GM23338 (cell line): ENCODE measurements at regions not wholly inside any gene's neighbourhood (a gene's known extent, or its start where the extent isn't known, plus 50 kb on each side); places are given as distances from the start of the nearest gene placed in this dataset.

Experiments
- ATAC-seq: fragments of 200-7000 bp; cut with Tn5 transposase; 3 replicates; pipeline ENCODE4 v1.9.1; 2020
- DNase-seq: peaks from one replicate; pipeline ENCODE4 v3.0.0-alpha.2; 2015; ENCODE audit warnings: low spot score
- H2AFZ ChIP-seq: fragments of 200-600 bp; sonication (generic); 2 replicates; pipeline ENCODE4 v1.8.0; 2016; ENCODE audit warnings: antibody characterized with exemption, mild to moderate bottlenecking, moderate library complexity
- H3F3A ChIP-seq: fragments of 200-600 bp; sonication (generic); replicated peaks from 2 replicates; pipeline ENCODE4 v1.8.0; 2017; ENCODE audit warnings: antibody characterized with exemption, mixed run types, low read depth
- H3K27ac ChIP-seq: fragments of 200-600 bp; sonication (generic); 2 replicates; pipeline ENCODE4 v1.6.1; 2016; ENCODE audit warnings: low read depth
- H3K27me3 ChIP-seq: fragments of 200-600 bp; sonication (generic); 2 replicates; pipeline ENCODE4 v1.8.0; 2016; ENCODE audit warnings: mild to moderate bottlenecking, mixed run types, moderate library complexity; ENCODE audit not compliant: insufficient read depth
- H3K36me3 ChIP-seq: fragments of 200-600 bp; sonication (generic); 2 replicates; pipeline ENCODE4 v1.8.0; 2016; ENCODE audit warnings: mild to moderate bottlenecking; ENCODE audit not compliant: insufficient read depth
- H3K4me1 ChIP-seq: fragments of 200-600 bp; sonication (generic); 2 replicates; pipeline ENCODE4 v1.8.0; 2016; ENCODE audit warnings: mild to moderate bottlenecking, moderate library complexity; ENCODE audit not compliant: insufficient read depth
- H3K4me2 ChIP-seq: fragments of 200-600 bp; sonication (generic); 2 replicates; pipeline ENCODE4 v1.7.1; 2017; ENCODE audit warnings: mixed run types
- H3K4me3 ChIP-seq: fragments of 200-600 bp; sonication (generic); 2 replicates; pipeline ENCODE4 v1.6.1; 2016; ENCODE audit warnings: mixed run types
- H3K79me2 ChIP-seq: fragments of 200-600 bp; sonication (generic); replicated peaks from 2 replicates; pipeline ENCODE4 v1.8.0; 2017; ENCODE audit warnings: mild to moderate bottlenecking; ENCODE audit not compliant: insufficient read depth
- H3K9me2 ChIP-seq: fragments of 200-600 bp; sonication (generic); 2 replicates; pipeline ENCODE4 v1.8.0; 2017; ENCODE audit not compliant: insufficient read depth
- H4K20me1 ChIP-seq: fragments of 200-600 bp; sonication (generic); replicated peaks from 2 replicates; pipeline ENCODE4 v1.8.0; 2017; ENCODE audit warnings: mild to moderate bottlenecking; ENCODE audit not compliant: insufficient read depth
- H3K27ac Mint-ChIP-seq: 2 replicates; pipeline ENCODE4 v1.8.0; 2020; ENCODE audit warnings: inconsistent platforms, mild to moderate bottlenecking, moderate library complexity, mixed read lengths
- H3K27me3 Mint-ChIP-seq: 3 replicates; pipeline ENCODE4 v1.8.0; 2022; ENCODE audit warnings: low read depth, mild to moderate bottlenecking, moderate library complexity, mixed read lengths, inconsistent platforms; ENCODE audit not compliant: insufficient read depth, poor library complexity
- H3K36me3 Mint-ChIP-seq: 3 replicates; pipeline ENCODE4 v1.8.0; 2021; ENCODE audit warnings: low read depth, mild to moderate bottlenecking, inconsistent platforms, moderate library complexity, mixed read lengths
- H3K4me1 Mint-ChIP-seq: 3 replicates; pipeline ENCODE4 v1.8.0; 2020; ENCODE audit warnings: mild to moderate bottlenecking, inconsistent platforms, mixed read lengths
- H3K4me3 Mint-ChIP-seq: 3 replicates; pipeline ENCODE4 v1.8.0; 2021; ENCODE audit warnings: moderate library complexity, mild to moderate bottlenecking, inconsistent platforms, mixed read lengths
- H3K9me3 Mint-ChIP-seq: 3 replicates; pipeline ENCODE4 v1.8.0; 2020; ENCODE audit warnings: moderate library complexity, mild to moderate bottlenecking, inconsistent platforms, mixed read lengths
- CREB1 ChIP-seq: fragments of 250-450 bp; sonication (Bioruptor Pico); IDR thresholded peaks from 2 replicates; pipeline ENCODE4 v1.5.0; 2020; ENCODE audit warnings: low read depth, mild to moderate bottlenecking, moderate library complexity
- EZH2 ChIP-seq: fragments of 200-600 bp; sonication (generic); IDR thresholded peaks from one replicate; pipeline ENCODE4 v1.8.0; 2017; ENCODE audit warnings: antibody characterized with exemption, mild to moderate bottlenecking, low read depth; ENCODE audit not compliant: unreplicated experiment
- JUNB ChIP-seq: IDR thresholded peaks from one replicate; pipeline ENCODE4 v1.6.1; 2016; ENCODE audit warnings: antibody characterized with exemption; ENCODE audit not compliant: unreplicated experiment
- NANOG ChIP-seq: IDR thresholded peaks from 2 replicates; pipeline ENCODE4 v1.6.1; 2016; ENCODE audit warnings: antibody characterized with exemption, borderline replicate concordance
- POLR2AphosphoS5 ChIP-seq: IDR thresholded peaks from 2 replicates; pipeline ENCODE4 v1.6.1; 2016; ENCODE audit warnings: antibody characterized with exemption, low read depth
- STAT1 ChIP-seq: IDR thresholded peaks from one replicate; pipeline ENCODE4 v1.6.1; 2016; ENCODE audit warnings: antibody characterized with exemption; ENCODE audit not compliant: unreplicated experiment
- ZNF114 ChIP-seq: fragments of 250-450 bp; sonication (Bioruptor Pico); IDR thresholded peaks from 2 replicates; pipeline ENCODE4 v1.5.0; 2020; ENCODE audit warnings: mild to moderate bottlenecking, moderate library complexity
- TF ChIP-seq, protein P1 (sequence below): IDR thresholded peaks from one replicate; pipeline ENCODE4 v1.6.1; 2018; ENCODE audit warnings: antibody characterized with exemption; ENCODE audit not compliant: unreplicated experiment
- TF ChIP-seq, protein P2 (sequence below): fragments of 250-450 bp; sonication (Bioruptor Pico); IDR thresholded peaks from 2 replicates; pipeline ENCODE4 v1.5.0; 2020; ENCODE audit warnings: mild to moderate bottlenecking, moderate library complexity
- TF ChIP-seq, protein P3 (sequence below): IDR thresholded peaks from 2 replicates; pipeline ENCODE4 v1.6.1; 2016; ENCODE audit warnings: antibody characterized with exemption

DNA sequence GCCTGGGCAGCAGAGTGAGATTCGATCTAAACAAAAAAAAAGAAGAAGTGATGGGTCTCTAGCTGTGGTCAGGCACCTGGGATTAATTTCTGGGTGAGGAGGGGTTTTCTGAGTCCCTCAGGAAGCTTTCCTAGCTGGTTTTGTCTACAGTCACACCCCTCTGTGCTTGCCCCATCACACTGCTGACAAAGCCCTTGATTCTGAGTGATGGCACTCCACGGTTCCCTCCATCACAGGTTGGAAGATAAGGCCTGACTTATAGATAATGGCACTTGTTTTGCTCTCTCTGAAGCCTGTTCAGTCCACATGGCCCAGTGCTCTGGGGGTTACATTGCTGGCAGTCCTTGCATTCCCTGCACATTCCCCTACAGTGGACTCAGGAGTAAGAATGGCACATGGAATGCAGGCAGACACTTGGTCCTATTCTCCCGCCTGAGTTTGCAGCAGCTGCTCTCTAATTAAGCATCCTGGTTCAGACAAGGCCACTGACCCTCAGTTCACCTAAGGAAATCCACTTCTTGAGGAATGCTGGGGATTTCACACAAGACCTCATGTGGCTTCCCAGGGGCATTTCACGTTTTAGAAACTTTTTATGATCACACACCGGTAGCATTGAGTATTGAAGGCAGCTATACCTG is 81.0 kb upstream of the NMNAT3 start:
- Histone ChIP-seq H3K4me1 (no peaks in the 10 kb centered on the region), H3K36me3 (no peaks in the 10 kb centered on the region), H3F3A (no peaks in the 10 kb centered on the region), H3K4me3 (no peak overlapping the region), H3K27ac (no peak overlapping the region), H2AFZ (no peak overlapping the region), H3K4me2 (no peak overlapping the region), H4K20me1 (no peaks in the 10 kb centered on the region), H3K9me2 (peaks cover 7% of the 10 kb centered on the region; the same call in 1 of the 2 replicates), H3K27me3 (no peaks in the 10 kb centered on the region), H3K79me2 (no peaks in the 10 kb centered on the region)
- no peak overlapping the region for H3K27ac Mint-ChIP-seq
- TF ChIP-seq CREB1 (no peak), EZH2 (no peak), STAT1 (no peak), NANOG (no peak)
- TF ChIP-seq, protein P1, sequence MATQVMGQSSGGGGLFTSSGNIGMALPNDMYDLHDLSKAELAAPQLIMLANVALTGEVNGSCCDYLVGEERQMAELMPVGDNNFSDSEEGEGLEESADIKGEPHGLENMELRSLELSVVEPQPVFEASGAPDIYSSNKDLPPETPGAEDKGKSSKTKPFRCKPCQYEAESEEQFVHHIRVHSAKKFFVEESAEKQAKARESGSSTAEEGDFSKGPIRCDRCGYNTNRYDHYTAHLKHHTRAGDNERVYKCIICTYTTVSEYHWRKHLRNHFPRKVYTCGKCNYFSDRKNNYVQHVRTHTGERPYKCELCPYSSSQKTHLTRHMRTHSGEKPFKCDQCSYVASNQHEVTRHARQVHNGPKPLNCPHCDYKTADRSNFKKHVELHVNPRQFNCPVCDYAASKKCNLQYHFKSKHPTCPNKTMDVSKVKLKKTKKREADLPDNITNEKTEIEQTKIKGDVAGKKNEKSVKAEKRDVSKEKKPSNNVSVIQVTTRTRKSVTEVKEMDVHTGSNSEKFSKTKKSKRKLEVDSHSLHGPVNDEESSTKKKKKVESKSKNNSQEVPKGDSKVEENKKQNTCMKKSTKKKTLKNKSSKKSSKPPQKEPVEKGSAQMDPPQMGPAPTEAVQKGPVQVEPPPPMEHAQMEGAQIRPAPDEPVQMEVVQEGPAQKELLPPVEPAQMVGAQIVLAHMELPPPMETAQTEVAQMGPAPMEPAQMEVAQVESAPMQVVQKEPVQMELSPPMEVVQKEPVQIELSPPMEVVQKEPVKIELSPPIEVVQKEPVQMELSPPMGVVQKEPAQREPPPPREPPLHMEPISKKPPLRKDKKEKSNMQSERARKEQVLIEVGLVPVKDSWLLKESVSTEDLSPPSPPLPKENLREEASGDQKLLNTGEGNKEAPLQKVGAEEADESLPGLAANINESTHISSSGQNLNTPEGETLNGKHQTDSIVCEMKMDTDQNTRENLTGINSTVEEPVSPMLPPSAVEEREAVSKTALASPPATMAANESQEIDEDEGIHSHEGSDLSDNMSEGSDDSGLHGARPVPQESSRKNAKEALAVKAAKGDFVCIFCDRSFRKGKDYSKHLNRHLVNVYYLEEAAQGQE, result no peak
- H3K4me3 Mint-ChIP-seq, result no peak overlapping the region
- no peaks in the 10 kb centered on the region for H3K36me3 Mint-ChIP-seq
- no peaks in the 10 kb centered on the region for H3K4me1 Mint-ChIP-seq
- DNase-seq (peak; percentile 51), ATAC-seq (peak; percentile 29; the same call in 1 of the 3 replicates)
- no peaks in the 10 kb centered on the region for H3K27me3 Mint-ChIP-seq
- no peaks in the 10 kb centered on the region; the same call in 2 of the 3 replicates for H3K9me3 Mint-ChIP-seq

DNA sequence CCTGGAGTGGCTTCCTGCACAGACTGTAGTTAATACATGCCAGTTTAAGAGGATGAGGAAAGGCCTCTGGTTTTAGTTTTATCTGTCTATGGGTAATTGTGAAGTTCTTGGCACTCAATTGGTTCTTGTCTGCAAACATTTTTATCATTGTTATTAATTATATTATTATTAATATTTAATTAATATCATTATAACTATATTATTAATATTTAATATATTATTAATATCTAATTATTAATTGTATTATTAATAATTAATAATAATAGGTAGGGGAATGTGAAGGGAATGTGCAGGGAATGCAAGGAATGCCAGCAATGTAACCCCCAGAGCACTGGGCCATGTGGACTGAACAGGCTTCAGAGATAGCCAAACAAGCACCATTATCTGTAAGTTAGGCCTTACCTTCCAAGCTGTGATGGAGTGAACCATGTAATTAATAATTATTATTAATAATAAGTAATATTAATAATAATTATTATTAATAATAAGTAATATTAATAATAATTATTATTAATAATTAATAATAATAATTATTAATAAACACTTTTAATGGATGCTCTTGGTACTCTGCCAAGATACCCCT is 79.8 kb upstream of the NMNAT3 start:
- H3F3A ChIP-seq, result no peaks in the 10 kb centered on the region
- no peak overlapping the region for H2AFZ ChIP-seq
- no peak overlapping the region for H3K4me3 ChIP-seq
- no peaks in the 10 kb centered on the region for H3K4me1 ChIP-seq
- DNase-seq, result no peak
- no peaks in the 10 kb centered on the region for H3K36me3 Mint-ChIP-seq
- no peaks in the 10 kb centered on the region for H3K27me3 Mint-ChIP-seq
- H3K4me2 ChIP-seq, result no peak overlapping the region
- peaks cover 7% of the 10 kb centered on the region; the same call in 1 of the 2 replicates for H3K9me2 ChIP-seq
- H4K20me1 ChIP-seq, result no peaks in the 10 kb centered on the region
- H3K79me2 ChIP-seq, result no peaks in the 10 kb centered on the region
- ATAC-seq, result no peak
- no peak overlapping the region for H3K27ac Mint-ChIP-seq
- no peak overlapping the region for H3K4me3 Mint-ChIP-seq
- no peaks in the 10 kb centered on the region for H3K36me3 ChIP-seq
- H3K27me3 ChIP-seq, result no peaks in the 10 kb centered on the region
- no peak overlapping the region for H3K27ac ChIP-seq
- no peaks in the 10 kb centered on the region; the same call in 2 of the 3 replicates for H3K9me3 Mint-ChIP-seq
- H3K4me1 Mint-ChIP-seq, result no peaks in the 10 kb centered on the region
- no peak for TF ChIP-seq NANOG
- no peak for TF ChIP-seq EZH2
- TF ChIP-seq JUNB, result no peak
- no peak for TF ChIP-seq CREB1
- TF ChIP-seq, protein P2, sequence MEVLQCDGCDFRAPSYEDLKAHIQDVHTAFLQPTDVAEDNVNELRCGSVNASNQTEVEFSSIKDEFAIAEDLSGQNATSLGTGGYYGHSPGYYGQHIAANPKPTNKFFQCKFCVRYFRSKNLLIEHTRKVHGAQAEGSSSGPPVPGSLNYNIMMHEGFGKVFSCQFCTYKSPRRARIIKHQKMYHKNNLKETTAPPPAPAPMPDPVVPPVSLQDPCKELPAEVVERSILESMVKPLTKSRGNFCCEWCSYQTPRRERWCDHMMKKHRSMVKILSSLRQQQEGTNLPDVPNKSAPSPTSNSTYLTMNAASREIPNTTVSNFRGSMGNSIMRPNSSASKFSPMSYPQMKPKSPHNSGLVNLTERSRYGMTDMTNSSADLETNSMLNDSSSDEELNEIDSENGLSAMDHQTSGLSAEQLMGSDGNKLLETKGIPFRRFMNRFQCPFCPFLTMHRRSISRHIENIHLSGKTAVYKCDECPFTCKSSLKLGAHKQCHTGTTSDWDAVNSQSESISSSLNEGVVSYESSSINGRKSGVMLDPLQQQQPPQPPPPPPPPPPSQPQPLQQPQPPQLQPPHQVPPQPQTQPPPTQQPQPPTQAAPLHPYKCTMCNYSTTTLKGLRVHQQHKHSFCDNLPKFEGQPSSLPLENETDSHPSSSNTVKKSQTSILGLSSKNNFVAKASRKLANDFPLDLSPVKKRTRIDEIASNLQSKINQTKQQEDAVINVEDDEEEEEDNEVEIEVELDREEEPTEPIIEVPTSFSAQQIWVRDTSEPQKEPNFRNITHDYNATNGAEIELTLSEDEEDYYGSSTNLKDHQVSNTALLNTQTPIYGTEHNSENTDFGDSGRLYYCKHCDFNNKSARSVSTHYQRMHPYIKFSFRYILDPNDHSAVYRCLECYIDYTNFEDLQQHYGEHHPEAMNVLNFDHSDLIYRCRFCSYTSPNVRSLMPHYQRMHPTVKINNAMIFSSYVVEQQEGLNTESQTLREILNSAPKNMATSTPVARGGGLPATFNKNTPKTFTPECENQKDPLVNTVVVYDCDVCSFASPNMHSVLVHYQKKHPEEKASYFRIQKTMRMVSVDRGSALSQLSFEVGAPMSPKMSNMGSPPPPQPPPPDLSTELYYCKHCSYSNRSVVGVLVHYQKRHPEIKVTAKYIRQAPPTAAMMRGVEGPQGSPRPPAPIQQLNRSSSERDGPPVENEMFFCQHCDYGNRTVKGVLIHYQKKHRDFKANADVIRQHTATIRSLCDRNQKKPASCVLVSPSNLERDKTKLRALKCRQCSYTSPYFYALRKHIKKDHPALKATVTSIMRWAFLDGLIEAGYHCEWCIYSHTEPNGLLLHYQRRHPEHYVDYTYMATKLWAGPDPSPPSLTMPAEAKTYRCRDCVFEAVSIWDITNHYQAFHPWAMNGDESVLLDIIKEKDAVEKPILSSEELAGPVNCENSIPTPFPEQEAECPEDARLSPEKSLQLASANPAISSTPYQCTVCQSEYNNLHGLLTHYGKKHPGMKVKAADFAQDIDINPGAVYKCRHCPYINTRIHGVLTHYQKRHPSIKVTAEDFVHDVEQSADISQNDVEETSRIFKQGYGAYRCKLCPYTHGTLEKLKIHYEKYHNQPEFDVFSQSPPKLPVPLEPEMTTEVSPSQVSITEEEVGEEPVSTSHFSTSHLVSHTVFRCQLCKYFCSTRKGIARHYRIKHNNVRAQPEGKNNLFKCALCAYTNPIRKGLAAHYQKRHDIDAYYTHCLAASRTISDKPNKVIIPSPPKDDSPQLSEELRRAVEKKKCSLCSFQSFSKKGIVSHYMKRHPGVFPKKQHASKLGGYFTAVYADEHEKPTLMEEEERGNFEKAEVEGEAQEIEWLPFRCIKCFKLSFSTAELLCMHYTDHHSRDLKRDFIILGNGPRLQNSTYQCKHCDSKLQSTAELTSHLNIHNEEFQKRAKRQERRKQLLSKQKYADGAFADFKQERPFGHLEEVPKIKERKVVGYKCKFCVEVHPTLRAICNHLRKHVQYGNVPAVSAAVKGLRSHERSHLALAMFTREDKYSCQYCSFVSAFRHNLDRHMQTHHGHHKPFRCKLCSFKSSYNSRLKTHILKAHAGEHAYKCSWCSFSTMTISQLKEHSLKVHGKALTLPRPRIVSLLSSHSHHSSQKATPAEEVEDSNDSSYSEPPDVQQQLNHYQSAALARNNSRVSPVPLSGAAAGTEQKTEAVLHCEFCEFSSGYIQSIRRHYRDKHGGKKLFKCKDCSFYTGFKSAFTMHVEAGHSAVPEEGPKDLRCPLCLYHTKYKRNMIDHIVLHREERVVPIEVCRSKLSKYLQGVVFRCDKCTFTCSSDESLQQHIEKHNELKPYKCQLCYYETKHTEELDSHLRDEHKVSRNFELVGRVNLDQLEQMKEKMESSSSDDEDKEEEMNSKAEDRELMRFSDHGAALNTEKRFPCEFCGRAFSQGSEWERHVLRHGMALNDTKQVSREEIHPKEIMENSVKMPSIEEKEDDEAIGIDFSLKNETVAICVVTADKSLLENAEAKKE (CRISPR knock-in tag), result no peak
- no peak for TF ChIP-seq POLR2AphosphoS5
- TF ChIP-seq, protein P3, sequence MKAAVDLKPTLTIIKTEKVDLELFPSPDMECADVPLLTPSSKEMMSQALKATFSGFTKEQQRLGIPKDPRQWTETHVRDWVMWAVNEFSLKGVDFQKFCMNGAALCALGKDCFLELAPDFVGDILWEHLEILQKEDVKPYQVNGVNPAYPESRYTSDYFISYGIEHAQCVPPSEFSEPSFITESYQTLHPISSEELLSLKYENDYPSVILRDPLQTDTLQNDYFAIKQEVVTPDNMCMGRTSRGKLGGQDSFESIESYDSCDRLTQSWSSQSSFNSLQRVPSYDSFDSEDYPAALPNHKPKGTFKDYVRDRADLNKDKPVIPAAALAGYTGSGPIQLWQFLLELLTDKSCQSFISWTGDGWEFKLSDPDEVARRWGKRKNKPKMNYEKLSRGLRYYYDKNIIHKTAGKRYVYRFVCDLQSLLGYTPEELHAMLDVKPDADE, result no peak
- no peak for TF ChIP-seq ZNF114 (CRISPR knock-in tag)
